Psoas muscle (tissue), 7 donors: ENCODE measurements at regions not wholly inside any gene's neighbourhood (a gene's known extent, or its start where the extent isn't known, plus 50 kb on each side); places are given as distances from the start of the nearest gene placed in this dataset.

Source experiments
- ATAC-seq, 4 donors: fragments of 200-7000 bp; cut with Tn5 transposase; one replicate each; pipeline ENCODE4 v1.9.1; 2020; ENCODE audit warnings: moderate library complexity in 3 of 4, mild to moderate bottlenecking in 2 of 4
- DNase-seq, 2 donors: peaks; one replicate each; pipeline ENCODE4 v3.0.0-alpha.2; 2020
- H3K27ac ChIP-seq: fragments of 200-600 bp; one replicate; pipeline ENCODE4 v1.8.0; 2022
- H3K27me3 ChIP-seq, 3 donors: fragments of 200-600 bp in 1 of 3; one replicate each; pipeline versions ENCODE4 v1.6.1 to v1.8.0; 2013 to 2022; ENCODE audit warnings: low read length in 2 of 3, mild to moderate bottlenecking in 2 of 3, moderate library complexity in 1 of 3; ENCODE audit not compliant: insufficient read depth in 3 of 3
- H3K36me3 ChIP-seq, 2 donors: fragments of 200-600 bp in 1 of 2; one replicate each; pipeline versions ENCODE4 v1.6.1 to v1.8.0; 2013 to 2022; ENCODE audit warnings: low read depth in 1 of 2, mild to moderate bottlenecking in 1 of 2, moderate library complexity in 1 of 2; ENCODE audit not compliant: insufficient read depth in 1 of 2
- H3K4me1 ChIP-seq: fragments of 200-600 bp; one replicate; pipeline ENCODE4 v1.8.0; 2022
- H3K4me3 ChIP-seq: fragments of 200-600 bp; one replicate; pipeline ENCODE4 v1.8.0; 2022; ENCODE audit warnings: mild to moderate bottlenecking
- H3K9me3 ChIP-seq: fragments of 200-600 bp; one replicate; pipeline ENCODE4 v1.8.0; 2022
- CTCF ChIP-seq: fragments of 200-600 bp; IDR thresholded peaks from one replicate; pipeline ENCODE4 v1.8.0; 2022; ENCODE audit warnings: antibody characterized with exemption
- WGBS, 3 donors: extraction: QIAGEN DNeasy Blood & Tissue Kit; methylation state at CpG; one replicate each; pipeline versions ENCODE4 v1.1.6 to v1.1.7; 2013; 5-methylcytosine and 5-hydroxymethylcytosine counted together
- intact Hi-C, 2 donors: fragments of 100-400 bp; cut with DNase I; formaldehyde crosslinking; loops; one replicate each; pipeline versions ENCODE4 v1.11.0 to v1.14.2; 2022
- donor health status: healthy with polysubstance abuse.
- donor health status: DM: no; HTN: no; CAD: no; lungs with moderate emphysema.
- donor health status: Bipolar disorder and iron deficiency.
- donor health status: healthy.
- donor health status: DM: yes; HTN: yes; CAD: no.
- donor health status: DM: no; HTN: no; CAD: no.
- donor health status: DM: yes; HTN: yes; CAD: no.

- WGBS, 3 donors, result 95 to 97% (median 96%) methylated on average over 17 of the region's 17 CpGs
- ATAC-seq, result no peak
- intact Hi-C loops, result no loop called here
Measured at GRCh38 chr2:239625156-239625845, 224.5 kb upstream of the HDAC4 start.

GRCh38 chr2:239621611-239622010, 220.8 kb upstream of the HDAC4 start:
- no peaks in the 10 kb centered on the region for H3K36me3 ChIP-seq
- no peak overlapping the region for H3K4me3 ChIP-seq
- intact Hi-C loops, result no loop called here
- TF ChIP-seq CTCF, result no peak
- ATAC-seq (no peak), DNase-seq (no peak)
- peaks cover 0 to 4% (median 0%) of the 10 kb centered on the region in 3 donors for H3K27me3 ChIP-seq
- 89 to 94% (median 91%) methylated on average over 8 of the region's 8 CpGs for WGBS, 3 donors
- peaks cover 2% of the 10 kb centered on the region for H3K9me3 ChIP-seq
- no peaks in the 10 kb centered on the region for H3K4me1 ChIP-seq
- H3K27ac ChIP-seq, result no peak overlapping the region

More at GRCh38 chr2:239625156-239625845, 224.5 kb upstream of the HDAC4 start:
- Histone ChIP-seq H3K27ac (no peak overlapping the region), H3K9me3 (no peaks in the 10 kb centered on the region), H3K27me3 (no peaks in the 10 kb centered on the region), H3K4me3 (no peak overlapping the region), H3K36me3 (no peaks in the 10 kb centered on the region), H3K4me1 (no peaks in the 10 kb centered on the region)
- no peak for DNase-seq
- TF ChIP-seq CTCF, result no peak

- intact Hi-C loops, result no loop called here
- H3K27me3 ChIP-seq, result peaks cover 0 to 4% (median 0%) of the 10 kb centered on the region in 3 donors
- TF ChIP-seq CTCF, result no peak
- ATAC-seq, result no peak
- 72 to 96% (median 86%) methylated on average over 1 of the region's 1 CpG for WGBS, 3 donors
- no peak for DNase-seq
- no peaks in the 10 kb centered on the region for H3K36me3 ChIP-seq
- no peak overlapping the region for H3K27ac ChIP-seq
- H3K9me3 ChIP-seq, result peaks cover 11% of the 10 kb centered on the region
- no peaks in the 10 kb centered on the region for H3K4me1 ChIP-seq
- H3K4me3 ChIP-seq, result no peak overlapping the region
Measured at GRCh38 chr2:239619369-239619768, 218.5 kb upstream of the HDAC4 start.

- Histone ChIP-seq H3K27me3 (peaks cover 0 to 4% (median 0%) of the 10 kb centered on the region in 3 donors), H3K4me3 (no peak overlapping the region), H3K4me1 (no peaks in the 10 kb centered on the region), H3K9me3 (peaks cover 11% of the 10 kb centered on the region), H3K36me3 (no peaks in the 10 kb centered on the region), H3K27ac (no peak overlapping the region)
- no peak for ATAC-seq
- TF ChIP-seq CTCF, result no peak
- no peak for DNase-seq
- intact Hi-C loops, result no loop called here
- WGBS, 3 donors, result 45 to 93% (median 62%) methylated on average over 2 of the region's 2 CpGs
Measured at GRCh38 chr2:239616729-239617128, 215.9 kb upstream of the HDAC4 start.

GRCh38 chr2:239612133-239612532, 211.3 kb upstream of the HDAC4 start:
- no peak for ATAC-seq

More at GRCh38 chr2:239612133-239612532, 211.3 kb upstream of the HDAC4 start:
- Histone ChIP-seq H3K9me3 (peaks cover 8% of the 10 kb centered on the region), H3K36me3 (no peaks in the 10 kb centered on the region), H3K27ac (no peak overlapping the region), H3K4me3 (no peak overlapping the region), H3K27me3 (no peaks in the 10 kb centered on the region), H3K4me1 (no peaks in the 10 kb centered on the region)
- WGBS, 3 donors, result 76 to 87% (median 80%) methylated on average over 11 of the region's 11 CpGs
- no peak for TF ChIP-seq CTCF
- intact Hi-C loops, result no loop called here
- DNase-seq, result no peak
